ENCODE measurements at regions not wholly inside any gene's neighbourhood (a gene's known extent, or its start where the extent isn't known, plus 50 kb on each side); places are given as distances from the start of the nearest gene placed in this dataset.

GRCh38 chr10:2782265-2782664, 285.1 kb upstream of the PFKP start:
- TF ChIP-seq CREB1 (CRISPR knock-in tag; IDR thresholded peaks at IDR 0.05) (no peak), CTCF (IDR thresholded peaks at IDR 0.05) (no peak), GTF2I (CRISPR knock-in tag; conservative IDR thresholded peaks at IDR 0.05) (no peak)
